ENCODE measurements at regions not wholly inside any gene's neighbourhood (a gene's known extent, or its start where the extent isn't known, plus 50 kb on each side); places are given as distances from the start of the nearest gene placed in this dataset.

DNA sequence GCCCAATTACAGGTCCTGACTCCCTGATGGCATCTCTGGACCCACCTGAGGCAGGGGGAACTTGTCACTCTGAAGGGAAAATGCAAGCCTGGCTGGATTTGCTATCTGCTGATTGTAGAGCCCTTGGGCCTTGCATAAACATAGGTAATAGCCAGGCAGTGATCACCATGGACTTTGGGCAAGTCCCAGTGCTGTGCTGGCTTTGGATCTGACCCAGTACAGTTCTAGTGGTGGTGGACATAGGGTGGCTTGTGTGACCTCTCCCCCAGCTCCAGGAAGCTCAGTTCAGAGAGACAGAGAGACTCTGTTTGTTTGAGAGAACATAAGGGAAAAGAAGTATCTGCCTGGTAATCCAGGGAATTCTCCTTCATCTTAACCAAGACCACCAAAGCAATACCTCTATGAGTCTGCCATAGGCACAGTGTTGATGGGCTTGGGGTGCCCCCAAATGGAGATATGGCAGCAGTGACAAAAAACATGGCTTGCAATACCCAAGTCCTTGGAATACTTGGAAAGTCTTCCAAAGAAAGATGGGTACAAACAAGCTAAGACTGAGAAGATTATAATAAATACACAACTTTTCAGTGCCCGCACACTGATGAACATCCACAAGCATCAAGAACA lies 348.5 kb downstream of the PYDC2 start:
- Histone ChIP-seq H3K4me3 (no peak overlapping the region), H3K27ac (no peak overlapping the region), H3K36me3 (no peaks in the 10 kb centered on the region), H3K9me3 (no peaks in the 10 kb centered on the region), H3K4me1 (ENCODE audit: insufficient read depth) (no peaks in the 10 kb centered on the region), H3K27me3 (no peaks in the 10 kb centered on the region)
- intact Hi-C loops (cut with DNase I): no loop called here
- TF ChIP-seq POLR2A (IDR thresholded peaks at IDR 0.05) (no peak), EP300 (IDR thresholded peaks at IDR 0.05) (no peak)
- TF ChIP-seq, protein P1, sequence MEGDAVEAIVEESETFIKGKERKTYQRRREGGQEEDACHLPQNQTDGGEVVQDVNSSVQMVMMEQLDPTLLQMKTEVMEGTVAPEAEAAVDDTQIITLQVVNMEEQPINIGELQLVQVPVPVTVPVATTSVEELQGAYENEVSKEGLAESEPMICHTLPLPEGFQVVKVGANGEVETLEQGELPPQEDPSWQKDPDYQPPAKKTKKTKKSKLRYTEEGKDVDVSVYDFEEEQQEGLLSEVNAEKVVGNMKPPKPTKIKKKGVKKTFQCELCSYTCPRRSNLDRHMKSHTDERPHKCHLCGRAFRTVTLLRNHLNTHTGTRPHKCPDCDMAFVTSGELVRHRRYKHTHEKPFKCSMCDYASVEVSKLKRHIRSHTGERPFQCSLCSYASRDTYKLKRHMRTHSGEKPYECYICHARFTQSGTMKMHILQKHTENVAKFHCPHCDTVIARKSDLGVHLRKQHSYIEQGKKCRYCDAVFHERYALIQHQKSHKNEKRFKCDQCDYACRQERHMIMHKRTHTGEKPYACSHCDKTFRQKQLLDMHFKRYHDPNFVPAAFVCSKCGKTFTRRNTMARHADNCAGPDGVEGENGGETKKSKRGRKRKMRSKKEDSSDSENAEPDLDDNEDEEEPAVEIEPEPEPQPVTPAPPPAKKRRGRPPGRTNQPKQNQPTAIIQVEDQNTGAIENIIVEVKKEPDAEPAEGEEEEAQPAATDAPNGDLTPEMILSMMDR (IDR thresholded peaks at IDR 0.05): no peak
- DNase-seq: no peak
- 92 to 100% (median 96%) methylated on average over 1 of the region's 1 CpG for WGBS, 3 donors

DNA sequence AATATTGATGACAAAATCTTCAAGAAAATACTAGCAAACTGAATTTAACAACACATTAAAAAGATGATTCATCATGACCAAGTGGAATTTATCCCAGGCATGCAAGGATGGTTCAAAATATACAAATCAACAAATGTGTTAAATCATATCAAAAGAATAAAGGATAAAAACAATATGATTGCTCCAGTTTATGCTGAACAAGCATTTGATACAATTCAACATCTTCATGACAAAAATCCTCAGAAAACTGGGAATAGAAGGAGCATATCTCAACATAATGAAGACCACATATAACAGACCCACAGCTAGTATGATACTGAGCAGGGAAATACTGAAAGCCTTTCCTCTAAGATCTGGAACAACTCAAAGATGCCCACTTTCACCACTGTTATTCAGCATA lies 352.3 kb downstream of the PYDC2 start:
- H3K27me3 ChIP-seq: no peaks in the 10 kb centered on the region
- H3K36me3 ChIP-seq: no peaks in the 10 kb centered on the region
- TF ChIP-seq, protein P1 (IDR thresholded peaks at IDR 0.05): no peak
- TF ChIP-seq POLR2A (IDR thresholded peaks at IDR 0.05): no peak
- intact Hi-C loops (cut with DNase I): no loop called here
- no peak overlapping the region for H3K4me3 ChIP-seq
- no peaks in the 10 kb centered on the region for H3K9me3 ChIP-seq
- no peaks in the 10 kb centered on the region for H3K4me1 ChIP-seq (ENCODE audit: insufficient read depth)
- no peak overlapping the region for H3K27ac ChIP-seq
- no peak for DNase-seq

DNA sequence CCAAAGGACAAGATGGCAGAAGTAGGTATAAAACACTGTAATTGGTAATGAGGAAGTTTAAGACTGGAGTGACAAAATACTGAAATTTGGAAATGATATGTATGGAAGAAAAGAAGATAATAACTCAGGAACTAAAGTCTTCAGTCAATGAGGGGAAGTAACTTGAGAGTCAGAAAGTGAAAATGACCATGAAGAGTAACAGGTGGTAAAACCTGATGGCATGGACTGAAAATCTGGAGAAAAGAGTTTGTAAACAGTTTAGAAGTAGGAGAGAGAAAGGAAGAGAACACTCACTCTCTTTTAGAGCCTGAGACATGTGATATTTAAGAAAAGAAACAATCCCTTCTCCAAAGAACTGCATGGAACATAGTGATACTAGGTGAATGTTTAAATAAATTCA lies 387.9 kb downstream of the PYDC2 start:
- no peaks in the 10 kb centered on the region for H3K36me3 ChIP-seq
- no peaks in the 10 kb centered on the region for H3K9me3 ChIP-seq
- no peaks in the 10 kb centered on the region for H3K4me1 ChIP-seq (ENCODE audit: insufficient read depth)
- TF ChIP-seq EP300 (IDR thresholded peaks at IDR 0.05) (no peak), POLR2A (IDR thresholded peaks at IDR 0.05) (no peak)
- TF ChIP-seq, protein P1 (IDR thresholded peaks at IDR 0.05): no peak
- no peak overlapping the region for H3K4me3 ChIP-seq
- H3K27ac ChIP-seq: no peak overlapping the region
- no peaks in the 10 kb centered on the region for H3K27me3 ChIP-seq
- intact Hi-C loops (cut with DNase I): no loop called here
- no peak for DNase-seq

DNA sequence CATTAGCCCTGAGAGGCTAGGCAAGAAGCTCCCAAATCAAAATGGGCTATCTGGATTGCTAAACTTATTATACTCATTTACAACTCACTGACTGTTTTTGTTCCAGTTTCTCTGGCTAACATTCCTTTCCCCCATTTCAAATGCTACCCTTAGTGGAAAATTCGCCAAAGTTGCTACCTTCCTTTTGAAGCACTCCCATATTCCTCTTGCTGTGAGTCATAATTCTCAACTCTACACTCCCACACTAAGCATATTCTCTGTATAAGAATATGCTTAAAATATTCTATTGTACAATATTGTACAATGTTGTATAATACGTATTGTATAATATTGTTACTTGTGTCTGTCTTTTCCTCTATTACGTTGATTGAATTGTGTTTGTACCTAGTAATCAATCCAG lies 398.6 kb downstream of the PYDC2 start:
- no peak for DNase-seq
- WGBS, 3 donors: 92 to 96% (median 95%) methylated on average over 3 of the region's 3 CpGs
- H3K4me1 ChIP-seq (ENCODE audit: insufficient read depth): no peaks in the 10 kb centered on the region
- H3K9me3 ChIP-seq: no peaks in the 10 kb centered on the region
- TF ChIP-seq EP300 (IDR thresholded peaks at IDR 0.05): no peak
- TF ChIP-seq, protein P1 (IDR thresholded peaks at IDR 0.05): no peak
- no peak for TF ChIP-seq POLR2A (IDR thresholded peaks at IDR 0.05)
- H3K27ac ChIP-seq: no peak overlapping the region
- no peak overlapping the region for H3K4me3 ChIP-seq
- no peaks in the 10 kb centered on the region for H3K36me3 ChIP-seq
- intact Hi-C loops (cut with DNase I): no loop called here
- no peaks in the 10 kb centered on the region for H3K27me3 ChIP-seq

Data from ovary (tissue), 7 donors.